H1 (cell line): ENCODE measurements at regions not wholly inside any gene's neighbourhood (a gene's known extent, or its start where the extent isn't known, plus 50 kb on each side); places are given as distances from the start of the nearest gene placed in this dataset.

Source experiments
- CTCF ChIA-PET: fragments of 300-600 bp; sonication (Branson Sonifier 250); formaldehyde crosslinking; loops from one replicate; lab custom pipeline; 2021; ENCODE audit not compliant: partially characterized antibody; lab: Charles Lee
- POLR2A ChIA-PET: fragments of 300-600 bp; sonication (Branson Sonifier 250); formaldehyde crosslinking; loops from one replicate; lab custom pipeline; 2021; ENCODE audit warnings: inconsistent platforms; ENCODE audit not compliant: partially characterized antibody; lab: Charles Lee
- DNase-seq, 2 experiments: peaks; one replicate each; pipeline versions ENCODE4 v3.0.0 to v3.0.0-alpha.2; 2010 to 2022; ENCODE audit warnings: low spot score in 2 of 2, low read depth in 1 of 2, mixed read lengths in 1 of 2
- FAIRE-seq: peaks from 2 replicates; lab custom pipeline; 2011; peaks lifted over from hg19 to GRCh38; lab: Jason Lieb, UNC
- H2AFZ ChIP-seq: 2 replicates; pipeline ENCODE4 v1.8.1; 2012; ENCODE audit warnings: low read length, inconsistent platforms
- H2AK5ac ChIP-seq: 2 replicates; pipeline ENCODE4 v1.6.1; 2013; ENCODE audit warnings: low read depth, low read length
- H2BK120ac ChIP-seq: replicated peaks from 2 replicates; pipeline ENCODE3; 2013; ENCODE audit warnings: low read depth, low read length, inconsistent platforms
- H2BK12ac ChIP-seq: 2 replicates; pipeline ENCODE4 v1.6.1; 2013; ENCODE audit warnings: low read depth, low read length
- H2BK15ac ChIP-seq: 2 replicates; pipeline ENCODE4 v1.6.1; 2013; ENCODE audit warnings: low read length
- H2BK20ac ChIP-seq: 2 replicates; pipeline ENCODE4 v1.6.1; 2013; ENCODE audit warnings: low read length
- H2BK5ac ChIP-seq: 2 replicates; pipeline ENCODE4 v1.6.1; 2013; ENCODE audit warnings: low read depth, low read length
- H3K14ac ChIP-seq: 2 replicates; pipeline ENCODE4 v1.6.1; 2013; ENCODE audit warnings: inconsistent platforms; ENCODE audit not compliant: insufficient read length
- H3K18ac ChIP-seq: 2 replicates; pipeline ENCODE4 v1.6.1; 2013; ENCODE audit warnings: low read length; ENCODE audit errors: extremely low read depth
- H3K23ac ChIP-seq: 2 replicates; pipeline ENCODE4 v1.6.1; 2013; ENCODE audit warnings: inconsistent platforms; ENCODE audit not compliant: insufficient read length
- H3K23me2 ChIP-seq: 2 replicates; pipeline ENCODE4 v1.6.1; 2013; ENCODE audit warnings: low read depth, low read length
- H3K27ac ChIP-seq: 2 replicates; pipeline ENCODE4 v1.6.1; 2011; ENCODE audit warnings: low read depth, low read length, inconsistent platforms
- H3K27me3 ChIP-seq, 4 experiments: replicated peaks in 1 of 4; 1 replicate in 1 of 4; 2 replicates in 3 of 4; pipeline versions ENCODE4 v1.6.1 to v1.8.1; 2011 to 2013; ENCODE audit warnings: low read length in 3 of 4, mild to moderate bottlenecking in 3 of 4, inconsistent platforms in 2 of 4, mixed read lengths in 2 of 4, moderate library complexity in 1 of 4; ENCODE audit not compliant: control insufficient read depth in 3 of 4, insufficient read depth in 3 of 4; ENCODE audit errors: extremely low read depth in 1 of 4
- H3K36me3 ChIP-seq, 4 experiments: 2 replicates each; pipeline versions ENCODE4 v1.6.1 to v1.8.1; 2011 to 2013; ENCODE audit warnings: mild to moderate bottlenecking in 4 of 4, low read length in 3 of 4, moderate library complexity in 2 of 4, control low read depth in 1 of 4, inconsistent platforms in 1 of 4; ENCODE audit not compliant: insufficient read depth in 4 of 4, control insufficient read depth in 2 of 4
- H3K4ac ChIP-seq: replicated peaks from 2 replicates; pipeline ENCODE3; 2013; ENCODE audit warnings: low read length, low read depth, mixed read lengths, inconsistent platforms; ENCODE audit not compliant: insufficient read length
- H3K4me1 ChIP-seq, 4 experiments: replicated peaks in 1 of 4; 1 replicate in 1 of 4; 2 replicates in 3 of 4; pipeline versions ENCODE4 v1.6.1 to v1.8.1; 2011 to 2013; ENCODE audit warnings: low read length in 3 of 4, inconsistent platforms in 2 of 4, mixed read lengths in 1 of 4; ENCODE audit not compliant: insufficient read depth in 4 of 4, control insufficient read depth in 3 of 4
- H3K4me2 ChIP-seq, 2 experiments: 2 replicates each; pipeline versions ENCODE4 v1.6.1 to v1.8.1; 2011 to 2013; ENCODE audit warnings: low read depth in 2 of 2, low read length in 2 of 2, control low read depth in 1 of 2, inconsistent platforms in 1 of 2, mild to moderate bottlenecking in 1 of 2; ENCODE audit not compliant: insufficient read depth in 1 of 2
- H3K4me3 ChIP-seq, 4 experiments: fragments of 200-600, 300-600 bp in 1 of 4; sonication (generic), shearing (Covaris generic), sonication (Bioruptor Twin) in 1 of 4; 2 replicates each; pipeline versions ENCODE4 v1.5.1 to v1.8.1; 2011 to 2016; ENCODE audit warnings: low read length in 4 of 4, low read depth in 3 of 4, control low read depth in 2 of 4, inconsistent platforms in 2 of 4, mild to moderate bottlenecking in 2 of 4, mixed read lengths in 1 of 4, moderate library complexity in 1 of 4; ENCODE audit not compliant: insufficient read depth in 2 of 4; ENCODE audit errors: extremely low read depth in 1 of 4
- H3K56ac ChIP-seq: replicated peaks from 2 replicates; pipeline ENCODE3; 2013; ENCODE audit warnings: low read depth, mild to moderate bottlenecking, mixed read lengths, low read length, inconsistent platforms; ENCODE audit not compliant: insufficient read length
- H3K79me1 ChIP-seq: 2 replicates; pipeline ENCODE4 v1.6.1; 2013; ENCODE audit warnings: low read depth, low read length, control low read depth
- H3K79me2 ChIP-seq, 2 experiments: 2 replicates each; pipeline versions ENCODE4 v1.6.1 to v1.8.1; 2012 to 2013; ENCODE audit warnings: low read length in 2 of 2, mild to moderate bottlenecking in 2 of 2, inconsistent platforms in 1 of 2; ENCODE audit not compliant: insufficient read depth in 2 of 2, control insufficient read depth in 1 of 2
- H3K9ac ChIP-seq, 4 experiments: replicated peaks in 1 of 4; 1 replicate in 1 of 4; 2 replicates in 3 of 4; pipeline versions ENCODE4 v1.6.1 to v1.8.1; 2011 to 2013; ENCODE audit warnings: low read depth in 3 of 4, low read length in 3 of 4, control low read depth in 2 of 4, mild to moderate bottlenecking in 2 of 4, moderate library complexity in 2 of 4, inconsistent platforms in 1 of 4; ENCODE audit errors: extremely low read depth in 1 of 4
- H3K9me3 ChIP-seq, 2 experiments: 2 replicates each; pipeline versions ENCODE4 v1.6.1 to v1.8.1; 2012 to 2013; ENCODE audit warnings: mild to moderate bottlenecking in 2 of 2, moderate library complexity in 2 of 2, control low read depth in 1 of 2, inconsistent platforms in 1 of 2, low read depth in 1 of 2, low read length in 1 of 2, mixed read lengths in 1 of 2; ENCODE audit not compliant: insufficient read depth in 2 of 2
- H4K20me1 ChIP-seq, 2 experiments: replicated peaks in 1 of 2; 2 replicates each; pipeline versions ENCODE3 to v1.8.1; 2011 to 2013; ENCODE audit warnings: inconsistent platforms in 2 of 2, low read length in 2 of 2, mild to moderate bottlenecking in 1 of 2; ENCODE audit not compliant: insufficient read depth in 2 of 2, control insufficient read depth in 1 of 2
- H4K5ac ChIP-seq: 2 replicates; pipeline ENCODE4 v1.6.1; 2013; ENCODE audit warnings: low read length, low read depth, mixed read lengths, inconsistent platforms; ENCODE audit not compliant: insufficient read length
- H4K8ac ChIP-seq: 2 replicates; pipeline ENCODE4 v1.8.0; 2013; ENCODE audit warnings: mild to moderate bottlenecking, moderate library complexity, low read length, inconsistent platforms; ENCODE audit not compliant: insufficient read depth; ENCODE audit errors: extremely low read depth
- H4K91ac ChIP-seq: replicated peaks from 2 replicates; pipeline ENCODE3; 2013; ENCODE audit warnings: low read length, mixed read lengths, inconsistent platforms; ENCODE audit not compliant: insufficient read length
- EGR1 ChIP-seq: IDR thresholded peaks from 2 replicates; pipeline ENCODE4 v1.6.1; 2011; ENCODE audit warnings: low read depth, low read length, borderline replicate concordance
- KDM5A ChIP-seq: fragments of 200-600 bp; IDR thresholded peaks from 2 replicates; pipeline ENCODE4 v1.7.1; 2012; ENCODE audit warnings: mild to moderate bottlenecking, low read length, inconsistent platforms, mixed read lengths
- POLR2A ChIP-seq, 2 experiments: IDR thresholded peaks; 1 replicate in 1 of 2; 2 replicates in 1 of 2; pipeline ENCODE4 v1.6.1; 2011; ENCODE audit warnings: low read depth in 2 of 2, low read length in 2 of 2, mild to moderate bottlenecking in 2 of 2; ENCODE audit errors: control extremely low read depth in 1 of 2
- POLR2AphosphoS5 ChIP-seq: IDR thresholded peaks from 2 replicates; pipeline ENCODE4 v1.6.1; 2011; ENCODE audit warnings: low read depth, low read length
- WGBS, 2 experiments: shearing (Covaris generic) in 1 of 2; methylation state at CpG; one replicate each; pipeline versions ENCODE4 v1.1.6 to v1.1.7; 2013 to 2015; ENCODE audit warnings: low lambda C conversion rate in 2 of 2, mixed read lengths in 2 of 2, inconsistent platforms in 1 of 2, low coverage in 1 of 2, missing lambda C conversion rate in 1 of 2; ENCODE audit not compliant: insufficient replicate concordance in 2 of 2, insufficient coverage in 1 of 2, insufficient read length in 1 of 2; ENCODE audit errors: extremely low coverage in 1 of 2, missing lambda C conversion rate in 1 of 2; 5-methylcytosine and 5-hydroxymethylcytosine counted together

DNA sequence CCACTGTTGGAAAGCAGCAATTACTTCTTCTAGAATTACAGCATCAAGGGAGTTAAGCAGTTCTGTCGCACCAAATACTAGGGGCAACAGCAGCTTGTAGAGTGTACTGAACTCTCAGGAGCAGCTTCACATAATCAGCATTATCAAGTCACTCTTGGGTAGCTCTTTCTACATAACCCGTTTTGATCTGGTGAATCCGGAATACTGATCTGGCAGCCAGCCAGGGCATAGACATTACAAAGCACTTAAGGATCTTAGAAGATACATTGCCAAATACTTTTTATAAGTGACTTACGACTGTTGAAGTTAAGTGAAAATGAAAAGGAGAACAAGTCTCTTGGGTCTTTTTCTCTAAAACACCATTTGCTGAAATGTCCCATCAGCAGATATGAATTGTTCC is 73.2 kb upstream of the NETO1 start:
- no peak overlapping the region for H4K91ac ChIP-seq
- H3K9me3 ChIP-seq = no peaks in the 10 kb centered on the region
- no peak overlapping the region for H2BK120ac ChIP-seq
- no peak overlapping the region for H3K4ac ChIP-seq
- no peak for TF ChIP-seq KDM5A
- TF ChIP-seq POLR2A (IDR thresholded peaks at IDR 0.05; ENCODE audit: control extremely low read depth in 1 of 2, low read depth in 2 of 2, low read length in 2 of 2) = no peak
- no peak for TF ChIP-seq POLR2AphosphoS5
- no peak for TF ChIP-seq EGR1
- no peak overlapping the region for H4K8ac ChIP-seq
- H2BK15ac ChIP-seq = no peak overlapping the region
- POLR2A ChIA-PET = no interaction called here
- no peaks in the 10 kb centered on the region for H4K20me1 ChIP-seq
- H4K5ac ChIP-seq = no peak overlapping the region
- H2AFZ ChIP-seq = no peak overlapping the region
- FAIRE-seq (no peak), DNase-seq (no peak)
- H3K79me2 ChIP-seq = no peaks in the 10 kb centered on the region
- H3K18ac ChIP-seq = no peak overlapping the region
- CTCF ChIA-PET = no interaction called here
- 95% methylated on average over 4 of the region's 4 CpGs; no CpG with 5 or more reads in 1 of the 2 experiments for WGBS, 2 experiments
- H2BK12ac ChIP-seq = no peak overlapping the region
- no peaks in the 10 kb centered on the region for H3K79me1 ChIP-seq
- H3K36me3 ChIP-seq = no peaks in the 10 kb centered on the region
- no peaks in the 10 kb centered on the region for H3K23me2 ChIP-seq
- H3K4me1 ChIP-seq = no peaks in the 10 kb centered on the region
- H3K4me3 ChIP-seq = no peak overlapping the region
- no peak overlapping the region for H3K14ac ChIP-seq
- H3K23ac ChIP-seq = no peak overlapping the region
- H3K27ac ChIP-seq = no peak overlapping the region
- no peak overlapping the region for H3K9ac ChIP-seq
- no peak overlapping the region for H2BK20ac ChIP-seq
- no peaks in the 10 kb centered on the region for H3K27me3 ChIP-seq
- H3K56ac ChIP-seq = no peak overlapping the region
- H3K4me2 ChIP-seq = no peak overlapping the region
- H2BK5ac ChIP-seq = no peak overlapping the region
- H2AK5ac ChIP-seq = no peak overlapping the region
